GM21576 (cell line): ENCODE measurements at regions not wholly inside any gene's neighbourhood (a gene's known extent, or its start where the extent isn't known, plus 50 kb on each side); places are given as distances from the start of the nearest gene placed in this dataset.
A peak's percentile ranks its signal among the peaks of the same experiment; 100 is the strongest.
"Not testable (repeated sequence)": the region's sequence is repeated elsewhere in the genome, so short reads cannot be mapped to it uniquely, and the experiment has no call there.

Source experiments
- ATAC-seq: cut with Tn5 transposase; IDR thresholded peaks from one replicate; pipeline ENCODE4 v1.9.1; 2021; ENCODE audit warnings: mild to moderate bottlenecking, moderate library complexity; ENCODE audit not compliant: unreplicated experiment

DNA sequence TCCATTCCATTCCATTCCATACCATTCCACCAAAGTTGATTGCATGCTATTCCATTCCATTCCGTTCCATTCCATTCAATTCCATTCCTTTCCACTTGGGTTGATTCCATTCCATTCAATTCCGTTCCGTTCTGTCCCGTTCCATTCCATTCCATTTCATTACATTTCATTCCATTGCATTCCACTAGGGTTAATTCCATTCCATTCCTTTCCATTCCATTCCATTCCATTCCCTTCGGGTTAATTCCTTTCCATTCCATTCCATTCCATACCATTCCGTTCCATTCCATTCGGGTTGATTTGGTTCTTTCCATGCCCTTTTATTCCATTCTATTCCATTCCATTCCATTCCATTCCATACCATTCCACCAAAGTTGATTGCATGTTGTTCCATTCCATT, 131.9 kb downstream of the CWH43 start:
- not testable (repeated sequence) for ATAC-seq

DNA sequence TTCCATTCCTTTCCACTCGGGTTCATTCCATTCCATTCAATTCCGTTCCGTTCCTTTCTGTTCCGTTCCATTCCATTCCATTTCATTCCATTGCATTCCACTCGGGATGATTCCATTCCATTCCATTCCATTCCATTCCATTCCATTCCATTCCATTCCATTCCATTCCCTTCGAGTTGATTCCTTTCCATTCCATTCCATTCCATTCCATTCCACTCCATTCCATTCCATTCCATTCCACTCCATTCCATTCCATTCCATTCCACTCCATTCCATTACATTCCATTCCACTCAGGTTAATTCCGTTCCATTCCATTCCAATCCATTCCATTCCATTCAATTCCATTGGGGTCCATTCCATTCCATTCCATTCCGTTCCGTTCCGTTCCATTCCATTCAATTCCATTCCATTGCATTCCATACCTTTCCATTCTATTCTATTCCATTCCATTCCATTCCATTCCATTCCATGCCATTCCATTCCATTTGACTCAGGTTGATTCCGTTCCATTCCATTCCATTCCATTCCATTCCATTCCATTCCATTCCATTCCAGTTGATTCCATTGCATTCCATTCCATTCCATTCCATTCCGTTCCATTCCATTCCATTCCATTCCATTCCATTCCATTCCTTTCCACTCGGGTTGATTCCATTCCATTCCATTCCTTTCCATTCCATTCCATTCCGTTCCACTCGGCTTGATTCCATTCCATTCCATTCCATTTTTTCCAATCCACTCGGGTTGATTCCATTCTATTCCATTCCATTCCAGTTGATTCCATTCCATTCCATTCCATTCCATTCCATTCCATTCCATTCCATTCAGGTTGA, 132.5 kb downstream of the CWH43 start:
- peak; percentile 44 for ATAC-seq

DNA sequence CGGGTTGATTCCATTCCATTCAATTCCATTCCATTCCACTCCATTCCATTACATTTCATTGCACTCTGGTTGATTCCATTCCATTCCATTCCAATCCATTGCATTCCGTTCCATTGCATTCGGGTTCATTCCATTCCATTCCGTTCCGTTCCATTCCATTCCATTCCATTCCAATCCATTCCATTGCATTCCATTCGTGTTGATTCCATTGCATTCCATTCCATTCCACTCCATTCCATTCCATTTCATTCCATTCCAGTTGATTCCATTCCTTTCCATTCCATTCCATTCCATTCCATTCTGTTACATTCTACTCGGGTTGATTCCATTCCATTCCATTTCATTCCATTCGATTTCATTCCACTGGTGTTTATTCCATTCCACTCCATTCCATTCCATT, 133.3 kb downstream of the CWH43 start:
- ATAC-seq, result peak; percentile 9

GRCh38 chr4:49120042-49120779, 134.1 kb downstream of the CWH43 start:
- not testable (repeated sequence) for ATAC-seq

GRCh38 chr4:49120804-49121203, 134.7 kb downstream of the CWH43 start:
- ATAC-seq, result not testable (repeated sequence)

- ATAC-seq, result not testable (repeated sequence)
Observed at GRCh38 chr4:49126443-49126842, 140.4 kb downstream of the CWH43 start.

- not testable (repeated sequence) for ATAC-seq
Observed at GRCh38 chr4:49126858-49127257, 140.8 kb downstream of the CWH43 start.

- not testable (repeated sequence) for ATAC-seq
Observed at GRCh38 chr4:49129385-49129784, 143.3 kb downstream of the CWH43 start.

DNA sequence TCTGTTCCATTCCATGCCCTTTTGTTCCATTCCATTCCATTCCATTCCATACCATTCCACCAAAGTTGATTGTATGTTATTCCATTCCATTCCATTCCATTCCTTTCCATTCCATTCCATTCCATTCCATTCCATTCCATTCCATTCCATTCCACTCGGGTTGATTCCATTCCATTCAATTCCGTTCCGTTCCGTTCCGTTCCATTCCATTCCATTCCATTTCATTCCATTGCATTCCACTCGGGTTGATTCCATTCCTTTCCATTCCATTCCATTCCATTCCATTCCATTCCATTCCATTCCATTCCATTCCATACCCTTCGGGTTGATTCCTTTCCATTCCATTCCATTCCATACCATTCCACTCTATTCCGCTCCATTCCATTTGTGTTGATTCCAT, 143.8 kb downstream of the CWH43 start:
- not testable (repeated sequence) for ATAC-seq

DNA sequence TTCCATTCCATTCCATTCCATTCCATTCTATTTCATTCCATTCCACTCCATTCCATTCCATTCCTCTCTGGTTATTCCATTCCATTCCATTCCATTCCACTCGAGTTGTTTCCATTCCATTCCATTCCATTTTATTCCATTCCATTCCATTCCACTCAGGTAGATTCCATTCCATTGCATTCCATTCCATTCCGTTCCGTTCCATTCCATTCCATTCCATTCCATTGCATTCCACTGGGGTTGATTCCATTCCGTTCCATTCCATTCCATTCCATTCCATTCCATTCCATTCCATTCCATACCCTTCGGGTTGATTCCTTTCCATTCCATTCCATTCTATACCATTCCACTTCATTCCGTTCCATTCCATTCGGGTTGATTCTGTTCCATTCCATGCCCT, 144.6 kb downstream of the CWH43 start:
- ATAC-seq, result not testable (repeated sequence)

DNA sequence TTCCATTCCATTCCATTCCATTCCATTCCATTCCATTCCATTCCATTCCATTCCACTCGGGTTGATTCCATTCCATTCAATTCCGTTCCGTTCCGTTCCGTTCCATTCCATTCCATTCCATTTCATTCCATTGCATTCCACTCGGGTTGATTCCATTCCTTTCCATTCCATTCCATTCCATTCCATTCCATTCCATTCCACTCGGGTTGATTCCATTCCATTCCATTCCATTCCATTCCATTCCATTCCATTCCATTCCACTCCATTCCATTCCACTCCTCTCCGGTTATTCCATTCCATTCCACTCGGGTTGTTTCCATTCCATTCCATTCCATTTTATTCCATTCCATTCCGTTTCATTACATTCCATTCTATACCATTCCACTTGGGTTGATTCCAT, 151.0 kb downstream of the CWH43 start:
- not testable (repeated sequence) for ATAC-seq

GRCh38 chr4:49137961-49138360, 151.9 kb downstream of the CWH43 start:
- ATAC-seq, result not testable (repeated sequence)

DNA sequence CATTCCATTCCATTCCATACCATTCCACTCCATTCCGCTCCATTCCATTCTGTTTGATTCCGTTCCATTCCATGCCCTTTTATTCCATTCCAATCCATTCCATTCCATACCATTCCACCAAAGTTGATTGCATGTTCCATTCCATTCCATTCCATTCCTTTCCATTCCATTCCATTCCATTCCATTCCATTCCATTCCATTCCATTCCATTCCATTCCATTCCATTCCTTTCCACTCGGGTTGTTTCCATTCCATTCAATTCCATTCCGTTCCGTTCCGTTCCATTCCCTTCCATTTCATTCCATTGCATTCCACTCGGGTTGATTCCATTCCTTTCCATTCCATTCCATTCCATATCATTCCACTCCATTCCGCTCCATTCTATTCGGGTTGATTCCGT, 152.7 kb downstream of the CWH43 start:
- ATAC-seq, result not testable (repeated sequence)

GRCh38 chr4:49139513-49139912, 153.4 kb downstream of the CWH43 start:
- peak; percentile 35 for ATAC-seq

GRCh38 chr4:49140351-49140750, 154.3 kb downstream of the CWH43 start:
- ATAC-seq, result not testable (repeated sequence)

GRCh38 chr4:49141955-49142354, 155.9 kb downstream of the CWH43 start:
- not testable (repeated sequence) for ATAC-seq

DNA sequence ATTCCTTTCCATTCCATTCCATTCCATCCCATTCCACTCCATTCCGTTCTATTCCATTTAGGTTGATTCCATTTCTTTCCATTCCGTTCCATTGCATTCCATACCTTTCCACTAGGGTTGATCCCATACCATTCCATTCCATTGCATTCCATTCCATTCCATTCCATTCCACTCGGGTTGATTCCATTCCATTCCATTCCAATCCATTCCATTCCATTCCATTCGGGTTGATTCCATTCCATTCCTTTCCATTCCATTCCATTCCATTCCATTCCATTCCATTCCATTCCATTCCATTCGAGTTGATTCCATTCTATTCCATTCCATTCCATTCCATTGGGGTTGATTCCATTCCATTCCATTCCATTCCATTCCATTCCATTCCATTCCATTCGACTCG, 161.1 kb downstream of the CWH43 start:
- ATAC-seq, result peak; percentile 42

GRCh38 chr4:49147596-49147995, 161.5 kb downstream of the CWH43 start:
- not testable (repeated sequence) for ATAC-seq

GRCh38 chr4:49149006-49149975, 163.2 kb downstream of the CWH43 start:
- peak; percentile 73 for ATAC-seq

GRCh38 chr4:49150351-49151083, 164.4 kb downstream of the CWH43 start:
- not testable (repeated sequence) for ATAC-seq
